Stomach (tissue), 4 donors: ENCODE measurements at regions not wholly inside any gene's neighbourhood (a gene's known extent, or its start where the extent isn't known, plus 50 kb on each side); places are given as distances from the start of the nearest gene placed in this dataset.

Source experiments
- POLR2A ChIP-seq, 4 donors: fragments of 450-650 bp; IDR thresholded peaks; one replicate each; pipeline ENCODE4 v1.6.1; 2016; ENCODE audit warnings: antibody characterized with exemption in 4 of 4, control low read depth in 2 of 4, mild to moderate bottlenecking in 1 of 4, moderate library complexity in 1 of 4
- POLR2AphosphoS5 ChIP-seq, 3 donors: sonication (generic); formaldehyde crosslinking; IDR thresholded peaks; one replicate each; pipeline ENCODE4 v1.6.1; 2016; ENCODE audit warnings: antibody characterized with exemption in 3 of 3
- TF ChIP-seq, protein P1 (sequence below), 7 experiments: fragments of 450-650 bp in 4 of 7; fragments of 200-600 bp in 3 of 7; sonication (generic) in 3 of 7; IDR thresholded peaks; one replicate each; pipeline ENCODE4 v1.5.1; 2016 to 2019; ENCODE audit warnings: antibody characterized with exemption in 7 of 7, control low read depth in 2 of 7, mild to moderate bottlenecking in 1 of 7

DNA sequence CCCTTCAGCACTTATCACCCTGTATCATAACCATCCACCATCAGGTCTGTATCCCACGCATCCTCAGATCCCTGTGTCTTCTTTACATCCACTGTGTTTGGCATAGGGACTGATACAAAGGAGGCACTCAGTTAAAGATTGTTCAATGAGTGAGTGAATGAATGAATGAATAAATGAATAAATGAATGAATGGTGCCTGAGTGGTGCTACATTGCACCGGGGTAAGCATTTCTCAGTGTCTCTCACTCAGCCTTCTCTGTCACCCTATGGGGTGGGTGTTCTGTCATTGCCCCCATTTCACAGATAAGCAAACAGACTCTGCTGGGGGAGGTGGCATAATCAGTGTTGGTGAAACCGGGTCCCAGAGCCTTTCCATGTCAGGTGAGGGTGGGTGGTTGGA, 56.6 kb upstream of the ID3 start:
- TF ChIP-seq, protein P1, sequence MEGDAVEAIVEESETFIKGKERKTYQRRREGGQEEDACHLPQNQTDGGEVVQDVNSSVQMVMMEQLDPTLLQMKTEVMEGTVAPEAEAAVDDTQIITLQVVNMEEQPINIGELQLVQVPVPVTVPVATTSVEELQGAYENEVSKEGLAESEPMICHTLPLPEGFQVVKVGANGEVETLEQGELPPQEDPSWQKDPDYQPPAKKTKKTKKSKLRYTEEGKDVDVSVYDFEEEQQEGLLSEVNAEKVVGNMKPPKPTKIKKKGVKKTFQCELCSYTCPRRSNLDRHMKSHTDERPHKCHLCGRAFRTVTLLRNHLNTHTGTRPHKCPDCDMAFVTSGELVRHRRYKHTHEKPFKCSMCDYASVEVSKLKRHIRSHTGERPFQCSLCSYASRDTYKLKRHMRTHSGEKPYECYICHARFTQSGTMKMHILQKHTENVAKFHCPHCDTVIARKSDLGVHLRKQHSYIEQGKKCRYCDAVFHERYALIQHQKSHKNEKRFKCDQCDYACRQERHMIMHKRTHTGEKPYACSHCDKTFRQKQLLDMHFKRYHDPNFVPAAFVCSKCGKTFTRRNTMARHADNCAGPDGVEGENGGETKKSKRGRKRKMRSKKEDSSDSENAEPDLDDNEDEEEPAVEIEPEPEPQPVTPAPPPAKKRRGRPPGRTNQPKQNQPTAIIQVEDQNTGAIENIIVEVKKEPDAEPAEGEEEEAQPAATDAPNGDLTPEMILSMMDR (IDR thresholded peaks at IDR 0.05), result no peak
- no peak for TF ChIP-seq POLR2A (IDR thresholded peaks at IDR 0.05)
- TF ChIP-seq POLR2AphosphoS5 (IDR thresholded peaks at IDR 0.05), result no peak
